Keratinocyte (primary cell): ENCODE measurements at regions not wholly inside any gene's neighbourhood (a gene's known extent, or its start where the extent isn't known, plus 50 kb on each side); places are given as distances from the start of the nearest gene placed in this dataset.

Experiments
- DNase-seq: peaks from one replicate; pipeline ENCODE4 v3.0.0-alpha.2; 2011; ENCODE audit warnings: low read depth, missing footprints, low spot score
- FAIRE-seq: peaks from 2 replicates; lab custom pipeline; 2011; peaks lifted over from hg19 to GRCh38; lab: Jason Lieb, UNC
- H2AFZ ChIP-seq: 2 replicates; pipeline ENCODE4 v1.6.0; 2012; ENCODE audit warnings: low read length, control low read depth, inconsistent platforms; ENCODE audit not compliant: control insufficient read depth
- H3K27ac ChIP-seq: 2 replicates; pipeline ENCODE4 v1.5.1; 2011; ENCODE audit warnings: low read length; ENCODE audit not compliant: control insufficient read depth, insufficient read depth
- H3K27me3 ChIP-seq: 3 replicates; pipeline ENCODE4 v1.6.0; 2011; ENCODE audit warnings: low read length; ENCODE audit not compliant: control insufficient read depth, insufficient read depth; ENCODE audit errors: extremely low read depth
- H3K36me3 ChIP-seq, 2 experiments: 2 replicates in 1 of 2; 3 replicates in 1 of 2; pipeline ENCODE4 v1.5.1; 2011; ENCODE audit warnings: low read length in 2 of 2, mild to moderate bottlenecking in 1 of 2; ENCODE audit not compliant: control insufficient read depth in 2 of 2, insufficient read depth in 2 of 2; ENCODE audit errors: extremely low read depth in 1 of 2
- H3K4me1 ChIP-seq: 3 replicates; pipeline ENCODE4 v1.5.1; 2011; ENCODE audit warnings: low read length; ENCODE audit not compliant: control insufficient read depth, insufficient read depth; ENCODE audit errors: extremely low read depth
- H3K4me2 ChIP-seq: 3 replicates; pipeline ENCODE4 v1.6.0; 2011; ENCODE audit warnings: low read depth, low read length; ENCODE audit not compliant: control insufficient read depth, insufficient read depth; ENCODE audit errors: extremely low read depth
- H3K4me3 ChIP-seq, 3 experiments: fragments of 200-600 bp in 1 of 3; sonication (generic) in 1 of 3; 2 replicates in 2 of 3; 3 replicates in 1 of 3; pipeline ENCODE4 v1.5.1; 2011 to 2016; ENCODE audit warnings: low read length in 3 of 3, mild to moderate bottlenecking in 3 of 3, control low read depth in 2 of 3, inconsistent platforms in 1 of 3, low read depth in 1 of 3, mixed read lengths in 1 of 3, mixed run types in 1 of 3, moderate library complexity in 1 of 3; ENCODE audit not compliant: control insufficient read depth in 2 of 3, insufficient read depth in 2 of 3; ENCODE audit errors: extremely low read depth in 1 of 3
- H3K79me2 ChIP-seq: 2 replicates; pipeline ENCODE4 v1.6.0; 2012; ENCODE audit warnings: low read length; ENCODE audit not compliant: control insufficient read depth, insufficient read depth
- H3K9ac ChIP-seq: 3 replicates; pipeline ENCODE4 v1.6.0; 2011; ENCODE audit warnings: low read length; ENCODE audit not compliant: control insufficient read depth, insufficient read depth; ENCODE audit errors: extremely low read depth
- H3K9me1 ChIP-seq: 3 replicates; pipeline ENCODE4 v1.6.0; 2011; ENCODE audit warnings: low read length; ENCODE audit not compliant: control insufficient read depth, insufficient read depth; ENCODE audit errors: extremely low read depth
- H3K9me3 ChIP-seq: 2 replicates; pipeline ENCODE4 v1.5.1; 2012; ENCODE audit warnings: low read depth, low read length; ENCODE audit not compliant: control insufficient read depth
- H4K20me1 ChIP-seq: 3 replicates; pipeline ENCODE4 v1.6.0; 2011; ENCODE audit warnings: low read length; ENCODE audit not compliant: control insufficient read depth, insufficient read depth; ENCODE audit errors: extremely low read depth
- EZH2 ChIP-seq: IDR thresholded peaks from one replicate; pipeline ENCODE4 v1.6.1; 2012; ENCODE audit warnings: inconsistent platforms, mild to moderate bottlenecking, low read length, moderate library complexity
- dilution Hi-C: fragments of 300-500 bp; cut with MboI; formaldehyde crosslinking; loops from one replicate; pipeline ENCODE4 v1.7.0; 2020; ENCODE audit warnings: low sequenced_read_pairs; ENCODE audit not compliant: extremely low pct_ligation_motif_present
- TF ChIP-seq, protein P1 (sequence below), 3 experiments: IDR thresholded peaks in 1 of 3; conservative IDR thresholded peaks in 1 of 3; optimal IDR thresholded peaks in 1 of 3; 2 replicates in 2 of 3; 3 replicates in 1 of 3; pipeline versions ENCODE3 to v1.5.1; 2011; ENCODE audit warnings: low read length in 3 of 3, mild to moderate bottlenecking in 3 of 3, moderate library complexity in 2 of 3, control low read depth in 1 of 3, inconsistent platforms in 1 of 3; ENCODE audit not compliant: insufficient read depth in 2 of 3; ENCODE audit errors: extremely low read depth in 1 of 3

DNA sequence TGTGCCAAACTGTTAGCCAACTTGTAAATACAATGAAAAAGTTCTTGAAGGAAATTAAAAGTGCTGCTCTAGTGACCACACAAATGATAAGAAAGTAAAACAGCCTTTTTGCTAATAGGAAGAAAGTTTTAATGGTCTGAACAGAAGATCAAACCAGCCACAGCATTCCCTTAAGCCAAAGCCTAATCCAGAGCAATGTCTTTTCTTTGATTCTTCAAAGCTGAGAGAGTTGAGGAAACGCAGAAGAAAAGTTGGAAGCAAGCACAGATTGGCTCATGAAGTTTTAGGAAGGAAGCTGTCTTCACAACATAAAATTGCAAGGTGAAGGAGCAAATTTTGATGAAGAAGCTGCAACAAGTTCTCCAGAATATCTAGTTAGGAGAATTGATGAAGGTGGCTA, 213.8 kb downstream of the ATXN7L3B start:
- no peaks in the 10 kb centered on the region for H3K36me3 ChIP-seq
- DNase-seq, result no peak
- no peak for TF ChIP-seq EZH2
- TF ChIP-seq, protein P1, sequence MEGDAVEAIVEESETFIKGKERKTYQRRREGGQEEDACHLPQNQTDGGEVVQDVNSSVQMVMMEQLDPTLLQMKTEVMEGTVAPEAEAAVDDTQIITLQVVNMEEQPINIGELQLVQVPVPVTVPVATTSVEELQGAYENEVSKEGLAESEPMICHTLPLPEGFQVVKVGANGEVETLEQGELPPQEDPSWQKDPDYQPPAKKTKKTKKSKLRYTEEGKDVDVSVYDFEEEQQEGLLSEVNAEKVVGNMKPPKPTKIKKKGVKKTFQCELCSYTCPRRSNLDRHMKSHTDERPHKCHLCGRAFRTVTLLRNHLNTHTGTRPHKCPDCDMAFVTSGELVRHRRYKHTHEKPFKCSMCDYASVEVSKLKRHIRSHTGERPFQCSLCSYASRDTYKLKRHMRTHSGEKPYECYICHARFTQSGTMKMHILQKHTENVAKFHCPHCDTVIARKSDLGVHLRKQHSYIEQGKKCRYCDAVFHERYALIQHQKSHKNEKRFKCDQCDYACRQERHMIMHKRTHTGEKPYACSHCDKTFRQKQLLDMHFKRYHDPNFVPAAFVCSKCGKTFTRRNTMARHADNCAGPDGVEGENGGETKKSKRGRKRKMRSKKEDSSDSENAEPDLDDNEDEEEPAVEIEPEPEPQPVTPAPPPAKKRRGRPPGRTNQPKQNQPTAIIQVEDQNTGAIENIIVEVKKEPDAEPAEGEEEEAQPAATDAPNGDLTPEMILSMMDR (optimal IDR thresholded peaks at IDR 0.05 in 1 of 3, IDR thresholded peaks at IDR 0.05 in 1 of 3, conservative IDR thresholded peaks at IDR 0.05 in 1 of 3; ENCODE audit: extremely low read depth in 1 of 3, insufficient read depth in 2 of 3, low read length in 3 of 3), result no peak
- no peaks in the 10 kb centered on the region for H3K9me1 ChIP-seq
- H4K20me1 ChIP-seq, result no peaks in the 10 kb centered on the region
- no peaks in the 10 kb centered on the region for H3K9me3 ChIP-seq
- no peak overlapping the region for H3K4me2 ChIP-seq
- no peaks in the 10 kb centered on the region for H3K27me3 ChIP-seq
- no peak for FAIRE-seq
- H2AFZ ChIP-seq, result no peak overlapping the region
- no peak overlapping the region for H3K27ac ChIP-seq
- dilution Hi-C loops, result no loop called here
- H3K4me1 ChIP-seq, result no peaks in the 10 kb centered on the region
- no peaks in the 10 kb centered on the region for H3K79me2 ChIP-seq
- H3K4me3 ChIP-seq, result no peak overlapping the region
- H3K9ac ChIP-seq, result no peak overlapping the region

DNA sequence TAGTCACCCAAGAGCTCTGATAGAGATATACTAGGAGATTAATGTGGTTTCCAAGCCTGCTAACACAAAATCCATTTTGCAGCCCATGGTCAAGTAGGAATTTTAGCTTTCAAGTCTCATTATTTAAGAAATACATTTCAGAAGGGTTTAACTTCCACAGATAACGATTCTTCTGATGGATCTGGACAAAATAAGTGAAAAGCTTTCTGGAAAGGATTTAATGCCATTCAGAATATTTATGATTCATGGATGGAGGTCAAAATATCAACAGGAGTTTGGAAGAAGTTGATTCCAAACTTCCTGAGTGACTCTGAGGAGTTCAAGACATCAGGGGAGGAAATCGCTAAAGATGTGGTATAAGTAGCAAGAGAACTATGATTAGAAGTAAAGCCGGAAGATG, 214.6 kb downstream of the ATXN7L3B start:
- no peaks in the 10 kb centered on the region for H3K36me3 ChIP-seq
- H4K20me1 ChIP-seq, result no peaks in the 10 kb centered on the region
- no peak overlapping the region for H3K9ac ChIP-seq
- no peaks in the 10 kb centered on the region for H3K27me3 ChIP-seq
- H3K4me3 ChIP-seq, result no peak overlapping the region
- no peak overlapping the region for H3K27ac ChIP-seq
- no peak for TF ChIP-seq EZH2
- TF ChIP-seq, protein P1 (optimal IDR thresholded peaks at IDR 0.05 in 1 of 3, IDR thresholded peaks at IDR 0.05 in 1 of 3, conservative IDR thresholded peaks at IDR 0.05 in 1 of 3; ENCODE audit: extremely low read depth in 1 of 3, insufficient read depth in 2 of 3, low read length in 3 of 3), result no peak
- no peaks in the 10 kb centered on the region for H3K4me1 ChIP-seq
- H3K4me2 ChIP-seq, result no peak overlapping the region
- no peak overlapping the region for H2AFZ ChIP-seq
- H3K9me3 ChIP-seq, result no peaks in the 10 kb centered on the region
- H3K9me1 ChIP-seq, result no peaks in the 10 kb centered on the region
- no peaks in the 10 kb centered on the region for H3K79me2 ChIP-seq
- FAIRE-seq, result no peak
- DNase-seq, result no peak
- dilution Hi-C loops, result no loop called here
